NCI-H2196 (cell line): ENCODE measurements at regions not wholly inside any gene's neighbourhood (a gene's known extent, or its start where the extent isn't known, plus 50 kb on each side); places are given as distances from the start of the nearest gene placed in this dataset.
"Not testable (repeated sequence)": the region's sequence is repeated elsewhere in the genome, so short reads cannot be mapped to it uniquely, and the experiment has no call there.

Experiments
- DNase-seq: peaks from one replicate; lab custom pipeline; 2025; ENCODE audit not compliant: unreplicated experiment; lab: John Stamatoyannopoulos, UW

DNA sequence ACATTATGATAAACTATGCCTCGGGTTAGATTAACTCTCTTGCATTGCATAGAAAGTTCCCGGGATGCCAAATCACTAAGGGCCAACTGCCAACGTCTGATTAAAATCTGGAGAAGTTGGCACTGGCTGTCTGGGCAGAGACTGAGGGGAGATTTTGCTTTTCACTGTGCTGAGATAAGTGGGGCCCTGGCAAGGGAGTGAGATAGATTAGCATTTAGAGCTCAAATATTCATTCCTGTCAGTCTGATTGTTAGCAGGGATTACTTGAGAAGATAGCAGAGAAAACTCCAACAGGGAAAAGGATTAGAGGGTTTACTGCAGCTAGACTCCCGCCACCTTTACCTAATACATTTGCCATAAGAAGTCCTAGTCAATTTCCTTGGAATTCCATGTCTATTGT lies 714.1 kb upstream of the CHRM3 start:
- no peak for DNase-seq

GRCh38 chr1:238664139-238664538 lies 722.2 kb upstream of the CHRM3 start:
- no peak for DNase-seq

- no peak for DNase-seq
Measured at GRCh38 chr1:238660849-238661248, 725.5 kb upstream of the CHRM3 start.

- DNase-seq = no peak
Measured at GRCh38 chr1:238658763-238659162, 727.6 kb upstream of the CHRM3 start.

DNA sequence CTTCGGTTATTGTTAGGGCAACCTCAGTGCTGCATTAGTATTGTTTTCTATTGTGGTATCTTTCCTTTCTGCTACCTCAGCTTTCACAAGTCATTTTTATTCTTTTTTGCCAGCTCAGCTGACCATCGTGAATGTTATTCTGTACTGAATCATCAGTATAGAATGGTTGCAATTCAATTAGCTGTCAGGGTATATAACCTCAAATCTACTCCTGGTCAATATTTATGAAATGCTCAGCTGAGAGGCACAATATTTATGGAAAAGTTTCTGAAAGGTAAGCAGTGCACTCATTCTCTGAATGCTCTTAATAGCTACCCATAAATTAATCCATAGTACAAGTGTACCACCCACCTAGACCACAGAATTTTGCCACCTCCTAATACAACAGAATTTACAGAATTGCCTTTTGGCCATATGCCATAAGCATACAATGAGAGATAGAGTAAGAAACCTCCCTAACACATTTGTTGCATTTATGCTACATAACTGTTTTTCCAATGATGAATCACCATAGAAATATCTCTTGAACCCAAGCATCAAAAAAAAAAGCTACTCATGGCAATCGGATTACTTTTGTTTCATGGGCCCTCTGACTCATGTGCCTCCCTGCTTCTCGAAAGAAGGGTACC lies 732.6 kb upstream of the CHRM3 start:
- no peak for DNase-seq

DNA sequence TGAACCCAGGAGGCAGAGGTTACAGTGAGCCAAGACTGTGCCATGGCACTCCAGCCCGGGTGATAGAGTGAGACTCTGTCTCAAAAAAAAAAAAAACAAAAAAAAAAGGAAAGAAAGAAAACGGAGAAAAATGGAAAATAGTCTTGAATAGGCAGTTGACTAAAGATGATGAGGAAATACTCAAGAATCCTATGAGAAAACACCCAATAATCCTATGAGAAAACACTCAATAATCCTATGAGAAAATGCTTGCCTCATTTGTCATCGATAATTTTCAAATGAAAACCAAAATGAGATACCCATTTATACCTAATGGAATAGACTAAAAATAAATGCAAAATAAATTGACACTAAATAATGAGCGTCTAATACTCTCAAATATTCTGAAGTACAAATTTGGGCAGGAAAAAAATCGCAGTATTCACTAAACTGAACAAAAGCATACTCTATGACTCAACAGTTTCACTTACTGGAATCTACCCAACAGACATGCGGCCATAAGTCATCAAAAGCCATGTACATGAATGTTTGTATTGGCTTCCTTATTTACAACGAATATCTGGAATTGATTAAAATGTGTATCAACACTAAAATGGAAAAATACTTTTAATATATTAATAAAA lies 733.9 kb upstream of the CHRM3 start:
- no peak for DNase-seq

DNA sequence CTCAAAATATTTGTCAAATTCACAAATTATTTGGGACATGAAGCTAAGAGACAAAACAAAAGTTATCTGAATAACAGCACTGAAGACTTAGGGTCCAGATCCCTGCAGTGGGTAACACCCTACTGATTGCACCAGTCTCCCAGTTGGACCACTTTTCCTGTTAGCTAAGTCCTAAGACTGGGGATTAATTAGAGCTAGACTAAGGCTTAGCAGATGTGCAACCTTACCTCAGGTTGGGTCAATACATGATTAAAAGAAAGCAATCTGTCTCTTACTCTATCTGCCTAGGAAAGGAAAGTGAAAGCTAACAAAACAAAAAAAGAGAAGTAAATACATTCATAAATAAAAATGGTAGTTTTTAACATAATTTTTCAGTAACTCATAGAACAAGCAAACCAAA lies 737.2 kb upstream of the CHRM3 start:
- no peak for DNase-seq

GRCh38 chr1:238648751-238649150 lies 737.6 kb upstream of the CHRM3 start:
- no peak for DNase-seq

DNA sequence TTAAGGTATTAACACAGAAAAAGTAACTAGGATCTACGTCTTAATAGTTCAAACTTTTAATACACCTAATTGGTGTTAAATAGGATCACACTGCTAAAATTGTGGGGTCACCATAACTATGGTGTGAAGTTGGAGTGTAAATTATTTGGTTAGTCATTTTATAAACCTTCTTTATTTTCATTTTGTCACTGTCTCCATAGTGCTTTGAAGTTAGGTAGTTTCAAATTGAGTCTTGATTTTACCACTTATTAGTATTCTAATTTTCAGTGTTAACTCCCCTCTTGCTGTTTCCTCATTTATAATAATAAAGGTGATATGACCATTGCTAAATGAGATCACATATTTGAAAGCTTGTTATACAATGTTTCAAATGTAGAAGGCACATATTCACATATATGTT lies 738.1 kb upstream of the CHRM3 start:
- no peak for DNase-seq

- no peak for DNase-seq
Measured at GRCh38 chr1:238647877-238648276, 738.5 kb upstream of the CHRM3 start.

DNA sequence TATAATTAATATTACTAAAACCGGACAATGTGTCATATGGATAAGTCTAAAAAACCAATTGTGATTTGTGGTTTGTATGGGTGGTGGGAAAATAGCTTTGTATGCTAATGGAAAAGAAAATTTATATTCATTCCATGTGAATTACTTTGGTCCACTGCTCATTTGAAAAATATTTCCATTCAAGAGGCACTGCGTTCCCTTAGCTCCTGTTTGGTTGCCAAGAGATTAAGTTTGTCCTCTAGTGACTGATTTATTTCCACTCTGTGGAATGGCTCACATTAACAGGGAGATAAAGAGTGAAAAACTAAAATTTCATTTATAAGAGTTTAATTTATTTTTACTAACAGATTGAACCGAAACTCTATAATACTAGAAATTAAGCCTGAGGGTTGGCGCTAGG lies 744.1 kb upstream of the CHRM3 start:
- DNase-seq = no peak

- DNase-seq = no peak
Measured at GRCh38 chr1:238639861-238640260, 746.5 kb upstream of the CHRM3 start.

DNA sequence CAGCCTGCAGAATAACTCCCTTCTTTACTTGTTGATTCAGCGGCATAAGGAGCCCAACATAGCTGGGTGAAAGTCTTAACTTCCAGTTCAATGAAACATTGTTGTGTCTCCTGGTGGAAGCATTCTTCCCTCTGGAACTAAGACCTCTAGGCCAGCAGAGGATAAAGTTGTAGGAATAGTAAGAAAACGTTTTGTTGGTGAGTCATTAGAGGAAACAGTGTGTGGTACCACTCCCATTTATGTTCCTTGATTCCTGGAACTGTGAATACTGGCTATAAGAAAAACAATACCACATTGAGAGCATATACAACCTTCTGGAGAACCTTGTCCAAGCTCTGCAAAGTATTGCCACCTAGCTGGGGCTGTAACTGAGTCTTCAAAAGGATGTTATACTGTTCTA lies 737.4 kb upstream of the ZP4 start:
- no peak for DNase-seq

DNA sequence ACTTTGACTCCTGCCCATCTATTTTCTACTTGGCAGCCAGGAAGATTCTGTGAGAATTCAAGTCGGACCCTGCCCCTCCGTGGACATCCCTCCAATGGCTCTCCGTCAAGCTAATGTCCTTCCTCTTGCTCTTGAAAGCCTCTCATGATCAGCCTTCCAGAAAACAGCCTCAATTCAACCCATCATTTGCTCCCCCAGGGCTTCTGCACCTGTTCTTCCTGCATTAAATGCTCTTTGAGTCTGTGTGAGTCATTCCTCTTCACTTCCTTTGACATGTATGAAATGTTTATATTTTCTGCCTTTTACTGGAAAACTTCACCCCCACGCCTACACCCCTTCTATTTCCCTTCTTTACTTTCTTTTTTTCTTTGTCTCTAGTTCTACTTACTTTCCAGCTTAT lies 734.1 kb upstream of the ZP4 start:
- DNase-seq = no peak

GRCh38 chr1:238621405-238621804 lies 730.7 kb upstream of the ZP4 start:
- no peak for DNase-seq

GRCh38 chr1:238619652-238620051 lies 728.9 kb upstream of the ZP4 start:
- DNase-seq = no peak

DNA sequence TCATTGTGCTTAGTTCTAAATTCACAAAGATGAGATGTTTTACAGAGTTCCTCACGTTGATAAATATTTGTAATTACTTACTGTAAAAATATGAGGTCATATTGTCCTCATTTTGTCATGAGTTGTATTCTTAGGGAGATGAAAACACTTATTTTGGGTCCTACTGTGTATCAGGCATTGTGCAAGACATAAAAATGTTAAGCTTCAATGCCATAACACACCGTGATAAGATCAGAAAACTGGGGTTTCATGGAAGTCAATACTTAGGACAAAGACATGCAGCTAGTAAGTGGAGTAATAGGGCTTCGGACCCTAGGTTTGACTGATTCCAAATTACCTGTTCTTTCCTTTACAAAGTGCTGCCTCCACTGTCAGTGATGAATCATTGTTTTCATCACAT lies 720.7 kb upstream of the ZP4 start:
- DNase-seq = no peak

GRCh38 chr1:238608144-238608543 lies 717.4 kb upstream of the ZP4 start:
- no peak for DNase-seq

- DNase-seq = no peak
Measured at GRCh38 chr1:238606896-238607295, 716.2 kb upstream of the ZP4 start.

DNA sequence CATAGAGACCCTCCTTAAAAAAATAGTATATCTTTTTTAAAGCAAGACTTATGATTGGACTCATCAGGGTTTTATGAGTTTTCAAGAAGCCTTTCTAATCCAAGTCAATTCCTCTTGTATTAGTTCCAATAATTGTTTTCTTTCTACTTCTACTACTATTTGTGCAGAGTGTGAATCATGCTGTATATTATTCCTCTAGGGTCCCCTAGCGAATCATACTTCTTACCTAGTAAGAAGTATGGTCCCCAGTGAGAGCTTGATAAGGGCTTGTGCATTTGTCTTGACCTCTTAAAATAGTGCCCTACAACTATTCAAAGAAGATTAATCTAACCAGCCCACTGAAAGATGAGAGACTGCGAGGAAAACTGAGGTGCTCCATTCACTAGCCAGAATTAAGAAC lies 715.7 kb upstream of the ZP4 start:
- no peak for DNase-seq

DNA sequence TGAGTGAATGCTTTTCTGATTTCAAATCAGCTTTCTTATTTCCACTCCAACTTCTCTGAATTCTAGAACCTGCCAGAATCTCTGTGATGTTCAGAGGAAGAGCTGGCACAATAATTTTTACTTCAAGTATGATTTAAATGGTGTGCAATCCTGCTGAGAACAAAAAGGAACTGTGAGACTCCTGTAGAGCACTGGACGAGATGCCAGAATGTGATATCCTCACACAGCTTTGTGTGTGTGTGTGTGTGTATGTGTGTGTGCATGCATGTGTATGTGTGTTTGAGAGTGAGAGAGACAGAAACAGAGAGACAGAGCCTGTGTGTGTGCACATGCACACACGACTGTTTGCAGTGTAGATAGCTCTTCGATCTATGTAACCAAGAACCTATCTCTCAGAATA lies 713.6 kb upstream of the ZP4 start:
- no peak for DNase-seq

- not testable (repeated sequence) for DNase-seq
Measured at GRCh38 chr1:238601604-238602003, 710.9 kb upstream of the ZP4 start.

- DNase-seq = no peak
Measured at GRCh38 chr1:238596703-238597102, 706.0 kb upstream of the ZP4 start.
